Hepatocyte (in vitro differentiated cells): ENCODE measurements at regions not wholly inside any gene's neighbourhood (a gene's known extent, or its start where the extent isn't known, plus 50 kb on each side); places are given as distances from the start of the nearest gene placed in this dataset.
A peak's percentile ranks its signal among the peaks of the same experiment; 100 is the strongest.

Experiments used
- DNase-seq: peaks from one replicate; pipeline ENCODE4 v3.0.0-alpha.2; 2016; ENCODE audit warnings: low spot score
- H2AFZ ChIP-seq: fragments of 200-600 bp; sonication (generic); 2 replicates; pipeline ENCODE4 v1.6.0; 2016; ENCODE audit warnings: antibody characterized with exemption, mild to moderate bottlenecking
- H3K27ac ChIP-seq: fragments of 200-600 bp; sonication (generic); 2 replicates; pipeline ENCODE4 v1.5.1; 2016; ENCODE audit warnings: mild to moderate bottlenecking
- H3K27me3 ChIP-seq: fragments of 200-600 bp; sonication (generic); 2 replicates; pipeline ENCODE4 v1.6.1; 2016
- H3K36me3 ChIP-seq: fragments of 200-600 bp; sonication (generic); replicated peaks from 2 replicates; pipeline ENCODE4 v1.5.1; 2016; ENCODE audit warnings: low read depth; ENCODE audit not compliant: insufficient read depth
- H3K4me1 ChIP-seq: fragments of 200-600 bp; sonication (generic); 2 replicates; pipeline ENCODE4 v1.5.1; 2016; ENCODE audit warnings: mild to moderate bottlenecking, moderate library complexity; ENCODE audit not compliant: insufficient read depth
- H3K4me2 ChIP-seq: fragments of 200-600 bp; sonication (generic); 2 replicates; pipeline ENCODE4 v1.6.0; 2016
- H3K4me3 ChIP-seq: fragments of 200-600 bp; sonication (generic); 2 replicates; pipeline ENCODE4 v1.5.1; 2016; ENCODE audit warnings: mild to moderate bottlenecking
- H3K79me2 ChIP-seq: fragments of 200-600 bp; sonication (generic); 2 replicates; pipeline ENCODE4 v1.6.0; 2017; ENCODE audit warnings: mild to moderate bottlenecking
- H3K9me2 ChIP-seq: fragments of 200-600 bp; sonication (generic); replicated peaks from 2 replicates; pipeline ENCODE4 v1.6.0; 2017; ENCODE audit warnings: mild to moderate bottlenecking; ENCODE audit not compliant: insufficient read depth
- H3K9me3 ChIP-seq: fragments of 200-600 bp; sonication (generic); 2 replicates; pipeline ENCODE4 v1.5.1; 2016; ENCODE audit warnings: low read depth, mild to moderate bottlenecking
- H4K20me1 ChIP-seq: fragments of 200-600 bp; sonication (generic); 2 replicates; pipeline ENCODE4 v1.6.0; 2016; ENCODE audit warnings: mild to moderate bottlenecking; ENCODE audit not compliant: insufficient read depth, poor library complexity, severe bottlenecking
- CTCF ChIP-seq: fragments of 200-600 bp; sonication (generic); IDR thresholded peaks from 2 replicates; pipeline ENCODE4 v1.5.1; 2016; ENCODE audit warnings: antibody characterized with exemption, mild to moderate bottlenecking; ENCODE audit not compliant: poor library complexity
- EZH2 ChIP-seq: fragments of 200-600 bp; sonication (generic); IDR thresholded peaks from 2 replicates; pipeline ENCODE4 v1.6.1; 2016; ENCODE audit warnings: antibody characterized with exemption, mild to moderate bottlenecking, borderline replicate concordance
- EZH2phosphoT487 ChIP-seq: fragments of 200-600 bp; sonication (generic); IDR thresholded peaks from one replicate; pipeline ENCODE4 v1.6.1; 2018; ENCODE audit warnings: antibody characterized with exemption, mild to moderate bottlenecking, low read depth, moderate library complexity; ENCODE audit not compliant: unreplicated experiment, severe bottlenecking
- WGBS: methylation state at CpG from one replicate; pipeline ENCODE4 v1.1.6; 2016; ENCODE audit warnings: low lambda C conversion rate; ENCODE audit errors: missing lambda C conversion rate; 5-methylcytosine and 5-hydroxymethylcytosine counted together

GRCh38 chr3:64828276-64828675 lies 140.5 kb upstream of the ADAMTS9 start:
- Histone ChIP-seq H3K4me2 (no peak overlapping the region), H4K20me1 (no peaks in the 10 kb centered on the region), H3K4me1 (peaks cover 6% of the 10 kb centered on the region), H3K36me3 (no peaks in the 10 kb centered on the region), H3K9me3 (no peaks in the 10 kb centered on the region), H3K9me2 (no peaks in the 10 kb centered on the region), H2AFZ (no peak overlapping the region), H3K4me3 (no peak overlapping the region), H3K27me3 (no peaks in the 10 kb centered on the region), H3K79me2 (no peaks in the 10 kb centered on the region), H3K27ac (no peak overlapping the region)
- TF ChIP-seq CTCF (no peak), EZH2phosphoT487 (no peak), EZH2 (no peak)
- DNase-seq: no peak

GRCh38 chr3:64827431-64827830 lies 139.6 kb upstream of the ADAMTS9 start:
- Histone ChIP-seq H4K20me1 (no peaks in the 10 kb centered on the region), H3K4me2 (no peak overlapping the region), H3K36me3 (no peaks in the 10 kb centered on the region), H3K27me3 (no peaks in the 10 kb centered on the region), H3K4me3 (no peak overlapping the region), H3K9me2 (no peaks in the 10 kb centered on the region), H3K9me3 (no peaks in the 10 kb centered on the region), H3K27ac (peak overlapping the region; percentile 32), H3K4me1 (peaks cover 6% of the 10 kb centered on the region), H3K79me2 (no peaks in the 10 kb centered on the region), H2AFZ (no peak overlapping the region)
- peak; percentile 38 for DNase-seq
- 71% methylated on average over 2 of the region's 2 CpGs for WGBS
- TF ChIP-seq CTCF: no peak
- no peak for TF ChIP-seq EZH2phosphoT487
- no peak for TF ChIP-seq EZH2

GRCh38 chr3:64827019-64827418 lies 139.2 kb upstream of the ADAMTS9 start:
- Histone ChIP-seq H3K9me2 (no peaks in the 10 kb centered on the region), H3K27ac (no peak overlapping the region), H3K4me3 (no peak overlapping the region), H3K9me3 (no peaks in the 10 kb centered on the region), H3K79me2 (no peaks in the 10 kb centered on the region), H3K4me1 (peaks cover 6% of the 10 kb centered on the region), H3K27me3 (no peaks in the 10 kb centered on the region), H3K4me2 (no peak overlapping the region), H2AFZ (no peak overlapping the region), H3K36me3 (no peaks in the 10 kb centered on the region), H4K20me1 (no peaks in the 10 kb centered on the region)
- no peak for TF ChIP-seq EZH2phosphoT487
- no peak for TF ChIP-seq EZH2
- TF ChIP-seq CTCF: no peak
- DNase-seq: no peak
